GM12891 (cell line): ENCODE measurements at regions not wholly inside any gene's neighbourhood (a gene's known extent, or its start where the extent isn't known, plus 50 kb on each side); places are given as distances from the start of the nearest gene placed in this dataset.

Experiments used
- POLR2A ChIP-seq: IDR thresholded peaks from 2 replicates; pipeline ENCODE4 v1.6.1; 2011; ENCODE audit warnings: low read depth, low read length, control low read depth
- POLR2AphosphoS5 ChIP-seq: IDR thresholded peaks from 2 replicates; pipeline ENCODE4 v1.6.1; 2011; ENCODE audit warnings: low read depth, low read length, control low read depth

DNA sequence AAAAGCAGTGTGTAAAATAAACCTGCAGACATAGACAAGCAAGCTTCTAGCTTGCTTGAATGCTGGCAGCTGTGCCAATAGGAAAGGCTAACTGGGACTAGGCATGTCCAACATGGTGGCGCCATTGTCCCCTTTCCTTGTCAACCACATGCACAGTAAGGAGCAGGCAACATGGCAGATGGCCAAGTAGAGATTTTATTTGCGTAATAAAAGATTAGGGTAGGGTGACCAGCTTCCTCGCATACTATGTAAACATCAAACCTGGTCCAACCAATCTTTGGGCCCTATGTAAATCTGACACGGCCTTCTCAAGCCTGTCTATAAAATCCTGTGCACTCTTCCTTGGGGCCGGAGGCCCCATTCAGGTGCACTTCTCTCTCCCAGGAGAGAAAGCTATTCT is 575.4 kb upstream of the GOLIM4 start:
- TF ChIP-seq POLR2AphosphoS5 (no peak), POLR2A (no peak)
